ENCODE measurements at regions not wholly inside any gene's neighbourhood (a gene's known extent, or its start where the extent isn't known, plus 50 kb on each side); places are given as distances from the start of the nearest gene placed in this dataset.

GRCh38 chr14:27242874-27243273 lies 645.0 kb upstream of the NOVA1 start:
- TF ChIP-seq CTCF (IDR thresholded peaks at IDR 0.05; ENCODE audit: borderline replicate concordance, extremely low read depth, low read length, poor library complexity, severe bottlenecking) (no peak), EZH2 (IDR thresholded peaks at IDR 0.05; ENCODE audit: borderline replicate concordance, low read depth, low read length, severe bottlenecking) (no peak)
